Neural progenitor cell (in vitro differentiated cells): ENCODE measurements at regions not wholly inside any gene's neighbourhood (a gene's known extent, or its start where the extent isn't known, plus 50 kb on each side); places are given as distances from the start of the nearest gene placed in this dataset.

ENCODE experiments used
- DNase-seq: peaks from one replicate; pipeline ENCODE4 v3.0.0-alpha.2; 2016; ENCODE audit warnings: low spot score
- H2AFZ ChIP-seq: fragments of 200-600 bp; sonication (generic); replicated peaks from 2 replicates; pipeline ENCODE4 v1.6.1; 2016; ENCODE audit warnings: antibody characterized with exemption
- H3F3A ChIP-seq: fragments of 200-600 bp; sonication (generic); 2 replicates; pipeline ENCODE4 v1.6.1; 2016; ENCODE audit warnings: antibody characterized with exemption, low read depth
- H3K27ac ChIP-seq: fragments of 200-600 bp; sonication (generic); 2 replicates; pipeline ENCODE4 v1.5.1; 2016; ENCODE audit warnings: mild to moderate bottlenecking
- H3K27me3 ChIP-seq: fragments of 200-600 bp; sonication (generic); 2 replicates; pipeline ENCODE4 v1.6.1; 2016; ENCODE audit warnings: mild to moderate bottlenecking, moderate library complexity
- H3K36me3 ChIP-seq: fragments of 200-600 bp; sonication (generic); 2 replicates; pipeline ENCODE4 v1.5.1; 2016
- H3K4me1 ChIP-seq: fragments of 200-600 bp; sonication (generic); 2 replicates; pipeline ENCODE4 v1.6.1; 2016; ENCODE audit warnings: mixed run types
- H3K4me2 ChIP-seq: fragments of 200-600 bp; sonication (generic); 2 replicates; pipeline ENCODE4 v1.6.1; 2016
- H3K4me3 ChIP-seq: fragments of 200-600 bp; sonication (generic); 2 replicates; pipeline ENCODE4 v1.5.1; 2016
- H3K79me2 ChIP-seq: fragments of 200-600 bp; sonication (generic); 2 replicates; pipeline ENCODE4 v1.6.1; 2016; ENCODE audit warnings: low read depth
- H3K9ac ChIP-seq: fragments of 200-600 bp; sonication (generic); 2 replicates; pipeline ENCODE4 v1.6.1; 2016
- H3K9me3 ChIP-seq: fragments of 200-600 bp; sonication (generic); 2 replicates; pipeline ENCODE4 v1.5.1; 2016; ENCODE audit warnings: low read depth
- H4K20me1 ChIP-seq: fragments of 200-600 bp; sonication (generic); 2 replicates; pipeline ENCODE4 v1.6.1; 2016; ENCODE audit warnings: low read depth
- H3K27ac Mint-ChIP-seq: 3 replicates; pipeline ENCODE4 v1.8.0; 2021; ENCODE audit warnings: mixed read lengths
- H3K27me3 Mint-ChIP-seq: 2 replicates; pipeline ENCODE4 v1.8.0; 2022; ENCODE audit warnings: low read depth, mild to moderate bottlenecking, inconsistent platforms, moderate library complexity, mixed read lengths; ENCODE audit not compliant: insufficient read depth
- H3K36me3 Mint-ChIP-seq: 3 replicates; pipeline ENCODE4 v1.8.0; 2021; ENCODE audit warnings: mixed read lengths
- H3K4me1 Mint-ChIP-seq: 3 replicates; pipeline ENCODE4 v1.8.0; 2021; ENCODE audit warnings: mixed read lengths
- H3K4me3 Mint-ChIP-seq: 3 replicates; pipeline ENCODE4 v1.8.0; 2021; ENCODE audit warnings: mild to moderate bottlenecking, moderate library complexity, mixed read lengths
- H3K9me3 Mint-ChIP-seq: 3 replicates; pipeline ENCODE4 v1.8.0; 2020; ENCODE audit warnings: mixed read lengths
- CTCF ChIP-seq: fragments of 200-600 bp; sonication (generic); IDR thresholded peaks from 2 replicates; pipeline ENCODE4 v1.5.1; 2017; ENCODE audit warnings: antibody characterized with exemption, mild to moderate bottlenecking
- EZH2 ChIP-seq: fragments of 200-600 bp; sonication (generic); IDR thresholded peaks from 2 replicates; pipeline ENCODE4 v1.6.1; 2017; ENCODE audit warnings: antibody characterized with exemption, mild to moderate bottlenecking, moderate library complexity
- EZH2phosphoT487 ChIP-seq: fragments of 200-600 bp; sonication (generic); IDR thresholded peaks from 2 replicates; pipeline ENCODE4 v1.6.1; 2017; ENCODE audit warnings: antibody characterized with exemption

- peaks cover 2% of the 10 kb centered on the region for H3K36me3 Mint-ChIP-seq
- no peak overlapping the region for H3K4me2 ChIP-seq
- TF ChIP-seq EZH2 = no peak
- no peak for TF ChIP-seq CTCF
- no peak for TF ChIP-seq EZH2phosphoT487
- H3K9me3 Mint-ChIP-seq = peaks cover 11% of the 10 kb centered on the region
- H3K9me3 ChIP-seq = no peaks in the 10 kb centered on the region
- H2AFZ ChIP-seq = no peak overlapping the region
- no peaks in the 10 kb centered on the region for H3K79me2 ChIP-seq
- H3K27me3 Mint-ChIP-seq = peaks cover 4% of the 10 kb centered on the region
- no peak for DNase-seq
- no peak overlapping the region for H3K9ac ChIP-seq
- H3K27me3 ChIP-seq = no peaks in the 10 kb centered on the region
- H3K4me3 ChIP-seq = no peak overlapping the region
- H4K20me1 ChIP-seq = no peaks in the 10 kb centered on the region
- no peaks in the 10 kb centered on the region for H3K4me1 Mint-ChIP-seq
- no peak overlapping the region for H3K27ac ChIP-seq
- H3K4me3 Mint-ChIP-seq = no peak overlapping the region
- H3K27ac Mint-ChIP-seq = no peak overlapping the region
- H3F3A ChIP-seq = no peaks in the 10 kb centered on the region
- H3K36me3 ChIP-seq = no peaks in the 10 kb centered on the region
- H3K4me1 ChIP-seq = peaks cover 3% of the 10 kb centered on the region
Observed at GRCh38 chr12:63424671-63425070, 243.6 kb downstream of the DPY19L2 start.

GRCh38 chr12:63423839-63424238, 244.5 kb downstream of the DPY19L2 start:
- Histone ChIP-seq H3K4me3 (no peak overlapping the region), H3K4me1 (peaks cover 3% of the 10 kb centered on the region), H3K9ac (no peak overlapping the region), H3K36me3 (no peaks in the 10 kb centered on the region), H3K27me3 (no peaks in the 10 kb centered on the region), H2AFZ (no peak overlapping the region), H3K9me3 (no peaks in the 10 kb centered on the region), H3K27ac (no peak overlapping the region), H3F3A (no peaks in the 10 kb centered on the region), H4K20me1 (no peaks in the 10 kb centered on the region), H3K79me2 (no peaks in the 10 kb centered on the region), H3K4me2 (no peak overlapping the region)
- Mint-ChIP-seq H3K27me3 (peaks cover 4% of the 10 kb centered on the region), H3K4me3 (no peak overlapping the region), H3K9me3 (peaks cover 11% of the 10 kb centered on the region), H3K27ac (no peak overlapping the region), H3K36me3 (peaks cover 2% of the 10 kb centered on the region), H3K4me1 (no peaks in the 10 kb centered on the region)
- TF ChIP-seq CTCF (no peak), EZH2phosphoT487 (no peak), EZH2 (no peak)
- DNase-seq = no peak

GRCh38 chr12:63420206-63420644, 248.1 kb downstream of the DPY19L2 start:
- peak; percentile 92 for DNase-seq

More at GRCh38 chr12:63420206-63420644, 248.1 kb downstream of the DPY19L2 start:
- Histone ChIP-seq H3K4me2 (no peak overlapping the region), H3K9me3 (no peaks in the 10 kb centered on the region), H4K20me1 (no peaks in the 10 kb centered on the region), H3K36me3 (no peaks in the 10 kb centered on the region), H3K4me1 (peaks cover 3% of the 10 kb centered on the region), H3K27ac (no peak overlapping the region), H2AFZ (peak overlapping the region; percentile 94), H3K79me2 (no peaks in the 10 kb centered on the region), H3K4me3 (no peak overlapping the region), H3K9ac (no peak overlapping the region), H3F3A (no peaks in the 10 kb centered on the region), H3K27me3 (no peaks in the 10 kb centered on the region)
- Mint-ChIP-seq H3K4me1 (no peaks in the 10 kb centered on the region), H3K9me3 (peaks cover 11% of the 10 kb centered on the region), H3K27ac (no peak overlapping the region), H3K4me3 (no peak overlapping the region), H3K36me3 (peaks cover 2% of the 10 kb centered on the region), H3K27me3 (peaks cover 4% of the 10 kb centered on the region)
- no peak for TF ChIP-seq EZH2
- TF ChIP-seq CTCF = peak; percentile 87
- no peak for TF ChIP-seq EZH2phosphoT487
